A549 (cell line): ENCODE measurements at regions not wholly inside any gene's neighbourhood (a gene's known extent, or its start where the extent isn't known, plus 50 kb on each side); places are given as distances from the start of the nearest gene placed in this dataset.

ENCODE experiments used
- RFX5 ChIP-seq: fragments of 450-650 bp; IDR thresholded peaks from 2 replicates; pipeline ENCODE4 v1.7.1; 2014; ENCODE audit warnings: antibody characterized with exemption, mild to moderate bottlenecking, moderate library complexity
- TF ChIP-seq, protein P1 (sequence below): fragments of >200 bp; sonication (Bioruptor Twin); formaldehyde crosslinking; IDR thresholded peaks from 3 replicates; pipeline ENCODE4 v1.6.1; 2016
- TF ChIP-seq, protein P2 (sequence below): fragments of >200 bp; sonication (Bioruptor Twin); formaldehyde crosslinking; IDR thresholded peaks from 3 replicates; pipeline ENCODE4 v1.5.1; 2016

DNA sequence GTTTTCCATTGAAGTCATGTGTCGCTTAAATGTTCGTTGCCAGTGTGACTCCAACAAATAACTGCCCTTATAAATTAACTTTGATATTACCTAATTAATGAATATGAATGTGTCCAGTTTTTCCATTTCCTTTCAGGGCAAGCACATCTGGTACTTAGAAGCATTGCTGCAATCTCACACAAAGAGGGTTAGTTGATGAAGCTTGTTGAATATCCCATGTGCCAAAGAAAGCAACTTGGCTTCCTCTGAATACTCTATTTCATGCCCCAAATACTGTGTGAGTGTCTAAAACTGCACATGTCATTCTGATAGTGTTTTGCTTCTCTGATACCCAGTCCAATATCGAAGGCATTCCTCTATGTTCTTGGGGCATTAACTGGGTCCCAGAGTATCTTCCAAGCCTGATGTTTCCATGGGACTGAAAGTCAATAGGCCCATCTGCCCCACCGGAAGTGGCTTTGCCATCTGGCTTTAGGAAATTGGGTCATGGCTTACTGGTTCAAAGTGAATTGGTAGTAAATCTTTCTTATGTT is 75.8 kb upstream of the CNTN1 start:
- TF ChIP-seq, protein P1, sequence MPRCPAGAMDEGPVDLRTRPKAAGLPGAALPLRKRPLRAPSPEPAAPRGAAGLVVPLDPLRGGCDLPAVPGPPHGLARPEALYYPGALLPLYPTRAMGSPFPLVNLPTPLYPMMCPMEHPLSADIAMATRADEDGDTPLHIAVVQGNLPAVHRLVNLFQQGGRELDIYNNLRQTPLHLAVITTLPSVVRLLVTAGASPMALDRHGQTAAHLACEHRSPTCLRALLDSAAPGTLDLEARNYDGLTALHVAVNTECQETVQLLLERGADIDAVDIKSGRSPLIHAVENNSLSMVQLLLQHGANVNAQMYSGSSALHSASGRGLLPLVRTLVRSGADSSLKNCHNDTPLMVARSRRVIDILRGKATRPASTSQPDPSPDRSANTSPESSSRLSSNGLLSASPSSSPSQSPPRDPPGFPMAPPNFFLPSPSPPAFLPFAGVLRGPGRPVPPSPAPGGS: no peak
- no peak for TF ChIP-seq RFX5
- TF ChIP-seq, protein P2, sequence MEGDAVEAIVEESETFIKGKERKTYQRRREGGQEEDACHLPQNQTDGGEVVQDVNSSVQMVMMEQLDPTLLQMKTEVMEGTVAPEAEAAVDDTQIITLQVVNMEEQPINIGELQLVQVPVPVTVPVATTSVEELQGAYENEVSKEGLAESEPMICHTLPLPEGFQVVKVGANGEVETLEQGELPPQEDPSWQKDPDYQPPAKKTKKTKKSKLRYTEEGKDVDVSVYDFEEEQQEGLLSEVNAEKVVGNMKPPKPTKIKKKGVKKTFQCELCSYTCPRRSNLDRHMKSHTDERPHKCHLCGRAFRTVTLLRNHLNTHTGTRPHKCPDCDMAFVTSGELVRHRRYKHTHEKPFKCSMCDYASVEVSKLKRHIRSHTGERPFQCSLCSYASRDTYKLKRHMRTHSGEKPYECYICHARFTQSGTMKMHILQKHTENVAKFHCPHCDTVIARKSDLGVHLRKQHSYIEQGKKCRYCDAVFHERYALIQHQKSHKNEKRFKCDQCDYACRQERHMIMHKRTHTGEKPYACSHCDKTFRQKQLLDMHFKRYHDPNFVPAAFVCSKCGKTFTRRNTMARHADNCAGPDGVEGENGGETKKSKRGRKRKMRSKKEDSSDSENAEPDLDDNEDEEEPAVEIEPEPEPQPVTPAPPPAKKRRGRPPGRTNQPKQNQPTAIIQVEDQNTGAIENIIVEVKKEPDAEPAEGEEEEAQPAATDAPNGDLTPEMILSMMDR: no peak
